HG02642 (cell line): ENCODE measurements at regions not wholly inside any gene's neighbourhood (a gene's known extent, or its start where the extent isn't known, plus 50 kb on each side); places are given as distances from the start of the nearest gene placed in this dataset.

Experiments used
- ATAC-seq: cut with Tn5 transposase; IDR thresholded peaks from one replicate; pipeline ENCODE4 v1.9.1; 2021; ENCODE audit warnings: mild to moderate bottlenecking; ENCODE audit not compliant: unreplicated experiment, poor library complexity

GRCh38 chrX:121932688-121933087 is 885.3 kb downstream of the GLUD2 start:
- ATAC-seq: no peak

GRCh38 chrX:121949041-121949760 is 901.8 kb downstream of the GLUD2 start:
- ATAC-seq: no peak

- ATAC-seq: no peak
Observed at GRCh38 chrX:121958886-121959285, 911.5 kb downstream of the GLUD2 start.

GRCh38 chrX:121975671-121976070 is 928.3 kb downstream of the GLUD2 start:
- ATAC-seq: no peak

GRCh38 chrX:121987163-121987562 is 939.8 kb downstream of the GLUD2 start:
- ATAC-seq: no peak

GRCh38 chrX:121987835-121988234 is 940.4 kb downstream of the GLUD2 start:
- no peak for ATAC-seq

- ATAC-seq: no peak
Observed at GRCh38 chrX:122004127-122004526, 956.7 kb downstream of the GLUD2 start.

GRCh38 chrX:122026665-122027064 is 979.3 kb downstream of the GLUD2 start:
- ATAC-seq: no peak

GRCh38 chrX:122046226-122046625 is 998.8 kb downstream of the GLUD2 start:
- ATAC-seq: no peak

GRCh38 chrX:122046815-122047214 is 999.4 kb downstream of the GLUD2 start:
- ATAC-seq: no peak

GRCh38 chrX:122047261-122047660 is 999.9 kb downstream of the GLUD2 start:
- ATAC-seq: no peak

GRCh38 chrX:122055460-122055859 is 1008.0 kb downstream of the GLUD2 start:
- ATAC-seq: no peak

GRCh38 chrX:122055979-122056715 is 1008.7 kb downstream of the GLUD2 start:
- ATAC-seq: no peak

- ATAC-seq: no peak
Observed at GRCh38 chrX:122076241-122076640, 1028.8 kb downstream of the GLUD2 start.

- no peak for ATAC-seq
Observed at GRCh38 chrX:122078079-122078478, 1030.7 kb downstream of the GLUD2 start.

GRCh38 chrX:122087341-122087740 is 1039.9 kb downstream of the GLUD2 start:
- ATAC-seq: no peak

GRCh38 chrX:122091571-122091970 is 1044.2 kb downstream of the GLUD2 start:
- no peak for ATAC-seq

- no peak for ATAC-seq
Observed at GRCh38 chrX:122092360-122092759, 1045.0 kb downstream of the GLUD2 start.

GRCh38 chrX:122092978-122093377 is 1045.6 kb downstream of the GLUD2 start:
- ATAC-seq: no peak

GRCh38 chrX:122094611-122095010 is 1047.2 kb downstream of the GLUD2 start:
- no peak for ATAC-seq

GRCh38 chrX:122113376-122113775 is 1066.0 kb downstream of the GLUD2 start:
- ATAC-seq: no peak

- ATAC-seq: no peak
Observed at GRCh38 chrX:122113896-122114295, 1066.5 kb downstream of the GLUD2 start.
